Breast epithelium (tissue), 4 donors: ENCODE measurements at regions not wholly inside any gene's neighbourhood (a gene's known extent, or its start where the extent isn't known, plus 50 kb on each side); places are given as distances from the start of the nearest gene placed in this dataset.

Experiments
- DNase-seq, 2 donors: peaks; one replicate each; pipeline ENCODE4 v3.0.0-alpha.2; 2019; ENCODE audit warnings: low spot score in 2 of 2
- H3K27ac ChIP-seq, 2 donors: fragments of 200-600 bp; sonication (generic) in 1 of 2; one replicate each; pipeline ENCODE4 v1.5.1; 2016 to 2019; ENCODE audit warnings: mild to moderate bottlenecking in 1 of 2
- H3K27me3 ChIP-seq, 2 donors: fragments of 200-600 bp; sonication (generic) in 1 of 2; one replicate each; pipeline versions ENCODE4 v1.5.1 to v1.6.0; 2017 to 2019; ENCODE audit warnings: control low read depth in 1 of 2, mild to moderate bottlenecking in 1 of 2
- H3K36me3 ChIP-seq: fragments of 200-600 bp; one replicate; pipeline ENCODE4 v1.5.1; 2019
- H3K4me1 ChIP-seq, 2 donors: fragments of 200-600 bp; sonication (generic); one replicate each; pipeline ENCODE4 v1.5.1; 2016 to 2019; ENCODE audit warnings: control low read depth in 1 of 2
- H3K4me3 ChIP-seq, 3 donors: fragments of 200-600 bp; sonication (generic); 1 replicate in 2 of 3; 2 replicates in 1 of 3; pipeline ENCODE4 v1.5.1; 2016 to 2019; ENCODE audit warnings: mild to moderate bottlenecking in 3 of 3, moderate library complexity in 2 of 3
- H3K9me3 ChIP-seq, 2 donors: fragments of 200-600 bp; sonication (generic) in 1 of 2; one replicate each; pipeline ENCODE4 v1.5.1; 2016 to 2019; ENCODE audit warnings: control low read depth in 1 of 2
- POLR2A ChIP-seq: fragments of 450-650 bp; IDR thresholded peaks from one replicate; pipeline ENCODE4 v1.6.1; 2016; ENCODE audit warnings: antibody characterized with exemption, mild to moderate bottlenecking, moderate library complexity
- POLR2AphosphoS5 ChIP-seq, 3 donors: sonication (generic); formaldehyde crosslinking; IDR thresholded peaks; one replicate each; pipeline ENCODE4 v1.6.1; 2017; ENCODE audit warnings: antibody characterized with exemption in 3 of 3
- intact Hi-C: fragments of 100-400 bp; cut with DNase I; formaldehyde crosslinking; loops from one replicate; pipeline ENCODE4 v1.15.1; 2023; ENCODE audit warnings: low total_unique reads
- TF ChIP-seq, protein P1 (sequence below), 3 donors: fragments of 450-650 bp; IDR thresholded peaks; one replicate each; pipeline ENCODE4 v1.5.1; 2016 to 2017; ENCODE audit warnings: antibody characterized with exemption in 3 of 3, mild to moderate bottlenecking in 3 of 3, moderate library complexity in 3 of 3

DNA sequence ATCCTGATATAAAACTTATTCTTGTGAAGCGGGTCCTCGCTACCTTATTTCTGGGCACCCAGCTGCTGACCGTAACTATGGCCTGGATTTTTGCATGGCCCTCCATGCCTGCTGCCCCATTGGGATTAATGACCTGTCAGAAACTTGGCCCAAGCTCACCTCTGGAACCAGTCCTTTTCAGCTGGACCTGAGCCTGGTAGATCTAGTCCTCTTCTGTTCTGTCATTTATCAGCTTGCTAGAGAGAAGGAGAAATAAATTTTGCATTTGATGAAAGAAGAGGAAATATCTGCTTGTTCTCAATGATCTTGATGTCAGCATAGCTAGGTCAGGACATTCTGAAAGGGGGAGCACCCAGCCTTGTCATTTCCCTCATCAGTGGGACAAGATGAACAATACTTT is 387.8 kb upstream of the LARGE1 start:
- intact Hi-C loops: no loop called here
- H3K4me3 ChIP-seq: no peak overlapping the region

DNA sequence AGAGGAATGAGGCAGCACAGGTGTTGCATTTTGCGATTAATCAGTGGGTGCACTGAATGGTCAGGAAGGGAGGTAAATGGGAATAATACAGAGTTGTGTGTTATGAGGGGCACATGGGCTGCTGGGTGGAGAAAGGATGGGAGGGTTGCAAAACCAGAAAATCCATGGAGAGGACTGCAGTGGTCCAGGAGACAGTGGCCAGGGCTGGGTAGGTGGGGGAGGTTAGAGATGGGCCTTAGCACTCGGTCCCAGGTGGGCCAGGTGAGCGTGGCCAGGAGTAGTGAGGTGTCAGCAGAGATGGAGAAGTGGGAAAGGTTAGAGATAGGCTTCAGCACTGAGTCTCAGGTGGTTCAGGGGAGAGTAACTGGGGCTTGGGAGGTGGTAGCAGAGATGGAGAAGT is 399.1 kb upstream of the LARGE1 start:
- TF ChIP-seq, protein P1, sequence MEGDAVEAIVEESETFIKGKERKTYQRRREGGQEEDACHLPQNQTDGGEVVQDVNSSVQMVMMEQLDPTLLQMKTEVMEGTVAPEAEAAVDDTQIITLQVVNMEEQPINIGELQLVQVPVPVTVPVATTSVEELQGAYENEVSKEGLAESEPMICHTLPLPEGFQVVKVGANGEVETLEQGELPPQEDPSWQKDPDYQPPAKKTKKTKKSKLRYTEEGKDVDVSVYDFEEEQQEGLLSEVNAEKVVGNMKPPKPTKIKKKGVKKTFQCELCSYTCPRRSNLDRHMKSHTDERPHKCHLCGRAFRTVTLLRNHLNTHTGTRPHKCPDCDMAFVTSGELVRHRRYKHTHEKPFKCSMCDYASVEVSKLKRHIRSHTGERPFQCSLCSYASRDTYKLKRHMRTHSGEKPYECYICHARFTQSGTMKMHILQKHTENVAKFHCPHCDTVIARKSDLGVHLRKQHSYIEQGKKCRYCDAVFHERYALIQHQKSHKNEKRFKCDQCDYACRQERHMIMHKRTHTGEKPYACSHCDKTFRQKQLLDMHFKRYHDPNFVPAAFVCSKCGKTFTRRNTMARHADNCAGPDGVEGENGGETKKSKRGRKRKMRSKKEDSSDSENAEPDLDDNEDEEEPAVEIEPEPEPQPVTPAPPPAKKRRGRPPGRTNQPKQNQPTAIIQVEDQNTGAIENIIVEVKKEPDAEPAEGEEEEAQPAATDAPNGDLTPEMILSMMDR (IDR thresholded peaks at IDR 0.05): no peak
- TF ChIP-seq POLR2AphosphoS5 (IDR thresholded peaks at IDR 0.05): no peak
- no peak for TF ChIP-seq POLR2A
- Histone ChIP-seq H3K27me3 (no peaks in the 10 kb centered on the region), H3K36me3 (no peaks in the 10 kb centered on the region), H3K27ac (no peak overlapping the region), H3K4me3 (no peak overlapping the region), H3K4me1 (no peaks in the 10 kb centered on the region), H3K9me3 (peaks cover 9 to 13% of the 10 kb centered on the region in 2 donors)
- no peak for DNase-seq
- intact Hi-C loops: no loop called here

More for the DNA sequence above, 387.8 kb upstream of the LARGE1 start:
- H3K9me3 ChIP-seq: no peaks in the 10 kb centered on the region
- no peak for DNase-seq
- no peaks in the 10 kb centered on the region for H3K27me3 ChIP-seq
- H3K27ac ChIP-seq: no peak overlapping the region
- TF ChIP-seq POLR2A: no peak
- TF ChIP-seq, protein P1 (IDR thresholded peaks at IDR 0.05): no peak
- TF ChIP-seq POLR2AphosphoS5 (IDR thresholded peaks at IDR 0.05): no peak
- no peaks in the 10 kb centered on the region for H3K36me3 ChIP-seq
- H3K4me1 ChIP-seq: no peaks in the 10 kb centered on the region

DNA sequence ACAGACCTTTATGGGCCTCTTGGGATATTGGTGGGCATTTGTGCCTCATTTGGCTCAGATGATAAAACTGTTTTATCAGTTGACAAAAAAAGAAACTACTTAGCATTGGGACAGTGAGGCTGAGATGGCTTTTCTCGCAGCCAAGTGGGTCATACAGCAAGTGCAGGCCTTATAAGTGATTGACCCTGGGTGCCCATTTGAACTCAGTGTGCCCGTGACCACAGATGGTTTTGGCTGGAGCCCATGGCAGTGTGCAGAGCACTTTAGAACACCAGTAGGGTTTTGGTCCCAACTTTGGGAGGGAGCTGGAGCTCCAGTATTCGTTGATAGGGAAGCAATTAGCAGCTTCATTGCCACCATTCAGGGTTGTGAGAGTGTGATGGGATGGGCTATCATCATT is 404.5 kb upstream of the LARGE1 start:
- TF ChIP-seq POLR2AphosphoS5 (IDR thresholded peaks at IDR 0.05) (no peak), POLR2A (no peak)
- TF ChIP-seq, protein P1 (IDR thresholded peaks at IDR 0.05): no peak
- Histone ChIP-seq H3K4me1 (no peaks in the 10 kb centered on the region), H3K9me3 (no peaks in the 10 kb centered on the region), H3K27ac (no peak overlapping the region), H3K36me3 (no peaks in the 10 kb centered on the region), H3K4me3 (no peak overlapping the region), H3K27me3 (no peaks in the 10 kb centered on the region)
- intact Hi-C loops: no loop called here
- DNase-seq: no peak

DNA sequence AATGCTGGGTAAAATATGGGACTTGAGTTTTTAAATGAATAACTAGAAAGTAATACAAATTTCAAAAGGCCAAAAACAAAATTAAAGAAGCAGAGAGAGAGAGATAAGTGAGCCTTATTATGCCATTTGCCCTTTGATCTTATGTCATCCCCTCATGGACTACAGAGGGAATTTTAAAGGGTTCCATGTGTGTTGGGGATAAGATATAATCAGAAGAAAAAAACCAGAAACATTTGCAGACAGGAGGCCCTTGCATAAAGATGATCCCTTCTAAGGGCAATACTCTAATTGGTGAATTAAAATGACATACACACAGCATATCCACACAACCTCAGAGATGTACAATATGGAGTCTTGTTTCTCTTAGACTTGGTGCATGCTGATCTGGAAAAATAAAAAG is 406.6 kb upstream of the LARGE1 start:
- no peaks in the 10 kb centered on the region for H3K36me3 ChIP-seq
- H3K9me3 ChIP-seq: no peaks in the 10 kb centered on the region
- no peak overlapping the region for H3K27ac ChIP-seq
- no peaks in the 10 kb centered on the region for H3K4me1 ChIP-seq
- DNase-seq: no peak
- no peak for TF ChIP-seq POLR2A
- no peak for TF ChIP-seq POLR2AphosphoS5 (IDR thresholded peaks at IDR 0.05)
- TF ChIP-seq, protein P1 (IDR thresholded peaks at IDR 0.05): no peak
- no peak overlapping the region for H3K4me3 ChIP-seq
- H3K27me3 ChIP-seq: no peaks in the 10 kb centered on the region
- intact Hi-C loops: no loop called here

DNA sequence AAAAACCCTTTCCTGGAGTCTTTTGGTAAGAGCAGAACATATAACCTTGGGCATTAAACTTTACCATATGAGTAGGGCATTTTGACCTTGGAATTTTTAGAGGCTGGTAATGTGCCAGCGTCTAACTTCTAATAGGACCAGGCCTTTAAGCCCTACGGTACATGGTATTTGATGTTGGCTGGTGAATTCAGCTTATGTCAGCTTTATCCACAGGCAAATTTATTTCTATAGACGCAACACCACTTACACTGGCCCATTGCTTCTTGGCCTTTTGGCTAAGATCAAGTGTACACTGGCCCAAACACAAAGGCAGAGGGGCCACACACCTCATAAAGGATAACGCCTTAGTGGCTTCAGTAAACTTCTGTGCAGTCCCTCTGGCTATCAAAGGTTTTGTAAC is 410.2 kb upstream of the LARGE1 start:
- Histone ChIP-seq H3K27ac (no peak overlapping the region), H3K4me1 (no peaks in the 10 kb centered on the region), H3K9me3 (peaks cover 11 to 20% of the 10 kb centered on the region in 2 donors), H3K27me3 (no peaks in the 10 kb centered on the region), H3K4me3 (no peak overlapping the region), H3K36me3 (no peaks in the 10 kb centered on the region)
- no peak for DNase-seq
- intact Hi-C loops: no loop called here
- TF ChIP-seq, protein P1 (IDR thresholded peaks at IDR 0.05): no peak
- no peak for TF ChIP-seq POLR2AphosphoS5 (IDR thresholded peaks at IDR 0.05)
- TF ChIP-seq POLR2A: no peak
